NCI-H2196 (cell line): ENCODE measurements at regions not wholly inside any gene's neighbourhood (a gene's known extent, or its start where the extent isn't known, plus 50 kb on each side); places are given as distances from the start of the nearest gene placed in this dataset.
"Not testable (repeated sequence)": the region's sequence is repeated elsewhere in the genome, so short reads cannot be mapped to it uniquely, and the experiment has no call there.

Experiments used
- DNase-seq: peaks from one replicate; lab custom pipeline; 2025; ENCODE audit not compliant: unreplicated experiment; lab: John Stamatoyannopoulos, UW

GRCh38 chr11:15830741-15831428, 525.5 kb downstream of the SOX6 start:
- DNase-seq, result no peak

- no peak for DNase-seq
These were observed 520.4 kb downstream of the SOX6 start for GRCh38 chr11:15835788-15836411.

- no peak for DNase-seq
These were observed 519.6 kb downstream of the SOX6 start for GRCh38 chr11:15836795-15837194.

- no peak for DNase-seq
These were observed 518.4 kb downstream of the SOX6 start for GRCh38 chr11:15837901-15838489.

- DNase-seq, result no peak
These were observed 517.3 kb downstream of the SOX6 start for GRCh38 chr11:15839061-15839460.

- DNase-seq, result no peak
These were observed 515.4 kb downstream of the SOX6 start for GRCh38 chr11:15840966-15841365.

GRCh38 chr11:15841931-15842740, 514.2 kb downstream of the SOX6 start:
- DNase-seq, result no peak

- peak; percentile 72 for DNase-seq
These were observed 513.0 kb downstream of the SOX6 start for GRCh38 chr11:15843309-15843872.

GRCh38 chr11:15845261-15845660, 511.1 kb downstream of the SOX6 start:
- no peak for DNase-seq

GRCh38 chr11:15848631-15849168, 507.6 kb downstream of the SOX6 start:
- DNase-seq, result no peak

GRCh38 chr11:15849257-15849656, 507.1 kb downstream of the SOX6 start:
- DNase-seq, result no peak

- DNase-seq, result not testable (repeated sequence)
These were observed 506.0 kb downstream of the SOX6 start for GRCh38 chr11:15850335-15850734.

- DNase-seq, result no peak
These were observed 505.3 kb downstream of the SOX6 start for GRCh38 chr11:15851051-15851498.

- no peak for DNase-seq
These were observed 504.2 kb downstream of the SOX6 start for GRCh38 chr11:15852179-15852578.

GRCh38 chr11:15854245-15854644, 502.1 kb downstream of the SOX6 start:
- no peak for DNase-seq

- no peak for DNase-seq
These were observed 497.5 kb downstream of the SOX6 start for GRCh38 chr11:15858881-15859280.

- peak; percentile 19 for DNase-seq
These were observed 496.9 kb downstream of the SOX6 start for GRCh38 chr11:15859411-15859810.

GRCh38 chr11:15861256-15861655, 495.1 kb downstream of the SOX6 start:
- no peak for DNase-seq

- no peak for DNase-seq
These were observed 492.9 kb downstream of the SOX6 start for GRCh38 chr11:15863411-15863810.

GRCh38 chr11:15864026-15864805, 492.1 kb downstream of the SOX6 start:
- no peak for DNase-seq
